Chondrocyte (in vitro differentiated cells): ENCODE measurements at regions not wholly inside any gene's neighbourhood (a gene's known extent, or its start where the extent isn't known, plus 50 kb on each side); places are given as distances from the start of the nearest gene placed in this dataset.

Experiments used
- DNase-seq: peaks from one replicate; pipeline ENCODE4 v3.0.0; 2021; ENCODE audit warnings: mixed read lengths, low spot score
- H3K27ac Mint-ChIP-seq: one replicate; pipeline ENCODE4 v1.8.0; 2021; ENCODE audit warnings: mild to moderate bottlenecking, moderate library complexity, mixed read lengths; ENCODE audit not compliant: unreplicated experiment
- H3K27me3 Mint-ChIP-seq: 2 replicates; pipeline ENCODE4 v1.8.0; 2021; ENCODE audit warnings: low read depth, mixed read lengths
- H3K36me3 Mint-ChIP-seq: 2 replicates; pipeline ENCODE4 v1.8.0; 2021; ENCODE audit warnings: low read depth, mixed read lengths
- H3K4me1 Mint-ChIP-seq: 2 replicates; pipeline ENCODE4 v1.8.0; 2021; ENCODE audit warnings: low read depth, mild to moderate bottlenecking, mixed read lengths
- H3K4me3 Mint-ChIP-seq: one replicate; pipeline ENCODE4 v1.8.0; 2021; ENCODE audit warnings: mild to moderate bottlenecking, moderate library complexity, mixed read lengths; ENCODE audit not compliant: unreplicated experiment
- H3K9me3 Mint-ChIP-seq: 2 replicates; pipeline ENCODE4 v1.8.0; 2021; ENCODE audit warnings: low read depth, mixed read lengths
- TF ChIP-seq, protein P1 (sequence below): fragments of 200-600 bp; sonication (generic); IDR thresholded peaks from 2 replicates; pipeline ENCODE4 v1.5.0; 2021; ENCODE audit warnings: antibody characterized with exemption, mild to moderate bottlenecking, moderate library complexity

DNA sequence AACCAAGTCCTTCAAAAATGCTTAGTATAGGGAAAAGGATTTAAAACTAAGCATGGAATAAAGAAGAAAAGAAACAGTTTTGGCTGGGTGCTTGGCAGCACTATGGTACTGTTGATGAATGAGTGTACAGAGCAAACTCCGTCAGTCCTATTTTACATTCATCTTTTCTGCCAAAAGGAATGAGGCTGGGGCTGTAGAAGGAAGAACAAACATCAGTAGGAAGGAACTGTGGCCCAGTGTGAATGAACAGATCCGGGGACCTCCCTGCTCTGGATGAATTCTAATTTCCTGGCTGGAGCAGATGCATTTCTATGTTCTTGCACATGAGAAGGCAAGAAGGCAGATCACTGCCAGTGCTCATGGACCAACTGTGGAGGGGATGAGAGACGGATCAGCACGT is 474.0 kb upstream of the MEIS1 start:
- TF ChIP-seq, protein P1, sequence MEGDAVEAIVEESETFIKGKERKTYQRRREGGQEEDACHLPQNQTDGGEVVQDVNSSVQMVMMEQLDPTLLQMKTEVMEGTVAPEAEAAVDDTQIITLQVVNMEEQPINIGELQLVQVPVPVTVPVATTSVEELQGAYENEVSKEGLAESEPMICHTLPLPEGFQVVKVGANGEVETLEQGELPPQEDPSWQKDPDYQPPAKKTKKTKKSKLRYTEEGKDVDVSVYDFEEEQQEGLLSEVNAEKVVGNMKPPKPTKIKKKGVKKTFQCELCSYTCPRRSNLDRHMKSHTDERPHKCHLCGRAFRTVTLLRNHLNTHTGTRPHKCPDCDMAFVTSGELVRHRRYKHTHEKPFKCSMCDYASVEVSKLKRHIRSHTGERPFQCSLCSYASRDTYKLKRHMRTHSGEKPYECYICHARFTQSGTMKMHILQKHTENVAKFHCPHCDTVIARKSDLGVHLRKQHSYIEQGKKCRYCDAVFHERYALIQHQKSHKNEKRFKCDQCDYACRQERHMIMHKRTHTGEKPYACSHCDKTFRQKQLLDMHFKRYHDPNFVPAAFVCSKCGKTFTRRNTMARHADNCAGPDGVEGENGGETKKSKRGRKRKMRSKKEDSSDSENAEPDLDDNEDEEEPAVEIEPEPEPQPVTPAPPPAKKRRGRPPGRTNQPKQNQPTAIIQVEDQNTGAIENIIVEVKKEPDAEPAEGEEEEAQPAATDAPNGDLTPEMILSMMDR, result no peak

DNA sequence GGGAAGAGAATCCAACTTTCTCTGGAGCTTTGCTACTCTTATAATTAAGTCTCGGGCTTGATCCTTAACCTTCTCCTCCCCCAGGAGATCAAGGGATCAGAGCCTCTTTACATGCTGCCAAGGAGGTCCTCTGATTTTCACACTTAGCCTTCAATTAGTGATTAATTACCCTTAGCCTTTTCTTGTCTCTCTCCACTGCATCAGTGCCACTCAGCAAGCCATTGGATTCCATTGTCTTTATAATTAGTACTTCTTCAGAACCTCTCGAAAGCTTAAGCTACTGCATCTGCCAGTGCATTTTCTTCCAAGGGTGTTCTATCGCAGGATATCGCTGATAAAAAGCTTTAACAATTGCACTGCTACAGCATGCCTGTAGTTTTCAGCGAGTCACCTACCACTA is 477.0 kb upstream of the MEIS1 start:
- TF ChIP-seq, protein P1, result no peak
- H3K36me3 Mint-ChIP-seq, result no peaks in the 10 kb centered on the region
- no peak overlapping the region for H3K27ac Mint-ChIP-seq
- no peaks in the 10 kb centered on the region for H3K4me1 Mint-ChIP-seq
- H3K4me3 Mint-ChIP-seq, result no peak overlapping the region
- no peak for DNase-seq
- peaks cover 8% of the 10 kb centered on the region for H3K27me3 Mint-ChIP-seq
- peaks cover 11% of the 10 kb centered on the region for H3K9me3 Mint-ChIP-seq

More for the DNA sequence above, 474.0 kb upstream of the MEIS1 start:
- Mint-ChIP-seq H3K36me3 (no peaks in the 10 kb centered on the region), H3K4me3 (no peak overlapping the region), H3K27ac (no peak overlapping the region), H3K27me3 (peaks cover 8% of the 10 kb centered on the region), H3K4me1 (no peaks in the 10 kb centered on the region), H3K9me3 (peaks cover 13% of the 10 kb centered on the region)
- no peak for DNase-seq

DNA sequence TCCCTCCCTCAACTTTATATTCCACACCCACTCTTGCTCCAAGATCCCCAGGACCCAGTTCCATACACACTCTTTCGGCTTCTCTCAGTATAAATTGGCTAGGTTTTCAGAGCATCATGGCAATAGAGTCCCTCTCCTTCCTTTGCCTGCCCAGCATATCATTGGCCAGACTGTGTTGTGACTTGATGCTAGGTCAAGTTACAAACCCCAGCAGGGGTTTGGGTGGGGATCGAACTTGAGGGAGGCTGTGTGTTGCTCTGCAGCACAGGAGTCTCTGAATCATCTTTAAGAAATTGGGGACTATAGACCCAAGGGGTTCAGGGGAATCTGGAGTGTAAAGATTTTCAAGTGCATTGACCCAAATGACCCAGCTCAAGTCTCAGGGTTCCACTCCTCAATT is 477.5 kb upstream of the MEIS1 start:
- DNase-seq, result no peak
- no peaks in the 10 kb centered on the region for H3K36me3 Mint-ChIP-seq
- H3K9me3 Mint-ChIP-seq, result peaks cover 11% of the 10 kb centered on the region
- peaks cover 8% of the 10 kb centered on the region for H3K27me3 Mint-ChIP-seq
- no peaks in the 10 kb centered on the region for H3K4me1 Mint-ChIP-seq
- H3K4me3 Mint-ChIP-seq, result no peak overlapping the region
- TF ChIP-seq, protein P1, result no peak
- no peak overlapping the region for H3K27ac Mint-ChIP-seq

DNA sequence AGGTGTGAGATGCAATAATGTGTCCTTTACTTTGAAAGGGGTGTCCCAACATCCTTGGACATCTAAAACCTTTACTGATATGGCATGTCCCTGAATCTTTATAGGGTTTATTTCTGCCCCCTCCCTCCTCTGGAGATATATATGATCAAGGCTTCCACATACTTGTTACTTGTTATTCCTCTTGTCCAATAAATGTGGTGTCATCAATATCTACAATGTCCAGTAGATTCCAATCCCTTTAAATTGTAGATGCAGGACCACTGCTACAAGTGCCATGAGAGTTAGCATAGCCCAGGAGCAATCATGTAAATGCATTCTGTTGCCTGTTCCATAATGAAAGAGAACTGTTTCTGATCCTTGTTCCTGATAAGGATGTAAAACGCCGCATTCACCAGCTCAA is 479.7 kb upstream of the MEIS1 start:
- Mint-ChIP-seq H3K4me3 (no peak overlapping the region), H3K36me3 (no peaks in the 10 kb centered on the region), H3K4me1 (no peaks in the 10 kb centered on the region), H3K27me3 (peaks cover 7% of the 10 kb centered on the region), H3K27ac (no peak overlapping the region), H3K9me3 (peaks cover 11% of the 10 kb centered on the region)
- TF ChIP-seq, protein P1, result no peak
- DNase-seq, result no peak

DNA sequence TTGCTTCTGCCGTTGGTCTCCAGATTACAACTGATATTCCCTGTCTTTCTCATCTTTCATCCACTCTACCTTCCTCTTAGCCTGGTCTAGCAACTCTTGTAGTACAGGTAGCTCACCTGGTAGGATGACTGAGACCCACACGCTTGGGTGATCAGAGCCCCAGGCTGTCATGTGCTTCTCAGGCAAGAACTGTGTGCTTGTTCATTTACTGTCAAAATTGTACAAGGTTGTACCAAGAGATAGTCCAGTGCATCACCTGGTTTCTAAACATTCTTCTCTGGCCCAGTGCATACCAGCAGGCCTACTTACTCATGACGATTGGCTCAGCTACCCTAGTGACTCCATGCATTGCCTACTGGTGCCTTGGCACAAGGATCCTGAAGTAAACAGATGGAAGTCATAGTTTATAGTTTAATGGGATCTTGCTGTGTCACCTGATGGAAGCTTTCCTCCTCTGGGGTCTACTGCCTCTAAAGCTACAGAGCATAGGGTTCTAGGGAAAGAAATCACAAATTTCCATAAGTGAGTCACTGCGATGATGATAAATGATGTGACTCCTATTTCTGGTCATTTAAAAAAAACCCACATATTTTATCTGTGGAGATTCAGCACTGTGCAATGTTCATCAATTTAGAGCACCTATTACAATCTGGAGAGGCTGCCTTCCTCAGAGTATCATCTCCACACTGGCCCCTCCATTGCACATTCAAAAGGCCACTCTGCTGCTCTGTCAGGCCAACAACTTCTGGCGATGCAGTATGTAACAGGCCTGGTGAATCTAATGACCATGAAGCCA is 481.8 kb upstream of the MEIS1 start:
- no peaks in the 10 kb centered on the region for H3K4me1 Mint-ChIP-seq
- peaks cover 7% of the 10 kb centered on the region for H3K27me3 Mint-ChIP-seq
- no peak for DNase-seq
- H3K27ac Mint-ChIP-seq, result no peak overlapping the region
- H3K9me3 Mint-ChIP-seq, result peaks cover 11% of the 10 kb centered on the region
- TF ChIP-seq, protein P1, result no peak
- H3K36me3 Mint-ChIP-seq, result no peaks in the 10 kb centered on the region
- no peak overlapping the region for H3K4me3 Mint-ChIP-seq
